ENCODE measurements at regions not wholly inside any gene's neighbourhood (a gene's known extent, or its start where the extent isn't known, plus 50 kb on each side); places are given as distances from the start of the nearest gene placed in this dataset.

GRCh38 chr14:51787352-51787751 lies 73.1 kb upstream of the GNG2 start:
- ATAC-seq (no peak), FAIRE-seq (no peak), DNase-seq (ENCODE audit: low read depth, low spot score) (no peak)
- no peaks in the 10 kb centered on the region for H4K20me1 ChIP-seq (ENCODE audit: control insufficient read depth, insufficient read depth)
- intact Hi-C loops (cut with micrococcal nuclease; ENCODE audit: unreplicated experiment), result no loop called here
- H3K4me2 ChIP-seq (ENCODE audit: control insufficient read depth, insufficient read depth), result no peak overlapping the region
- H3K4me1 ChIP-seq (ENCODE audit: control insufficient read depth, insufficient read depth, low read length), result no peaks in the 10 kb centered on the region
- ChIA-PET POLR2A (no interaction called here), CTCF (no interaction called here), RAD21 (ENCODE audit: unreplicated experiment) (no interaction called here), SMC1A (ENCODE audit: uncharacterized antibody, unreplicated experiment) (no interaction called here)
- H3K27me3 ChIP-seq (replicated peaks in 1 of 2; ENCODE audit: control insufficient read depth in 2 of 2, insufficient read depth in 2 of 2, low read length in 1 of 2), result no peaks in the 10 kb centered on the region
- TF ChIP-seq ZBTB33 (IDR thresholded peaks at IDR 0.05) (no peak), NFYB (IDR thresholded peaks at IDR 0.05; ENCODE audit: insufficient read depth, low read depth, low read length) (no peak), TCF12 (IDR thresholded peaks at IDR 0.05; ENCODE audit: low read depth, low read length) (no peak), SUZ12 (IDR thresholded peaks at IDR 0.05; ENCODE audit: unreplicated experiment) (no peak), ZSCAN29 (IDR thresholded peaks at IDR 0.05) (no peak), ZBTB4 (CRISPR knock-in tag; IDR thresholded peaks at IDR 0.05) (no peak), SREBF2 (IDR thresholded peaks at IDR 0.05; ENCODE audit: low read length) (no peak), ZBED1 (IDR thresholded peaks at IDR 0.05; ENCODE audit: borderline replicate concordance) (no peak), MTA3 (IDR thresholded peaks at IDR 0.05; ENCODE audit: borderline replicate concordance, low read length) (no peak), PAX5 (IDR thresholded peaks at IDR 0.05; ENCODE audit: borderline replicate concordance, low read depth, low read length) (no peak), POU2F2 (IDR thresholded peaks at IDR 0.05; ENCODE audit: borderline replicate concordance, low read depth, low read length) (no peak), TAF1 (IDR thresholded peaks at IDR 0.05; ENCODE audit: borderline replicate concordance, low read depth, low read length) (no peak)
- no peak overlapping the region for H3K4me3 ChIP-seq
- H2AFZ ChIP-seq (ENCODE audit: control insufficient read depth, low read depth, low read length), result no peak overlapping the region
- H3K79me2 ChIP-seq (ENCODE audit: control insufficient read depth, insufficient read depth, low read length), result no peaks in the 10 kb centered on the region
- no peak overlapping the region for H3K9ac ChIP-seq (ENCODE audit: control insufficient read depth, insufficient read depth, low read length)
- H3K27ac ChIP-seq (ENCODE audit: control insufficient read depth, insufficient read depth), result no peak overlapping the region
- WGBS (ENCODE audit: insufficient coverage, insufficient replicate concordance, low lambda C conversion rate, missing lambda C conversion rate), result 14% methylated on average over 4 of the region's 4 CpGs
- no TSS peak for BruUV-seq (replicated peaks)
- peaks cover 4% of the 10 kb centered on the region; the same call in 1 of the 3 replicates for H3K9me3 ChIP-seq (replicated peaks; ENCODE audit: control insufficient read depth, insufficient read depth, low read length)
- in situ Hi-C loops (cut with MboI), result no loop called here
- no peaks in the 10 kb centered on the region for H3K36me3 ChIP-seq (ENCODE audit: control insufficient read depth in 2 of 2, insufficient read depth in 2 of 2, low read length in 1 of 2)

Data from GM12878 (cell line).